OCI-LY1 (cell line): ENCODE measurements at regions not wholly inside any gene's neighbourhood (a gene's known extent, or its start where the extent isn't known, plus 50 kb on each side); places are given as distances from the start of the nearest gene placed in this dataset.

Source experiments
- H2AFZ ChIP-seq: fragments of 200-600 bp; sonication (generic), shearing (Covaris generic); 2 replicates; pipeline ENCODE4 v1.6.0; 2014; ENCODE audit warnings: antibody characterized with exemption, mild to moderate bottlenecking, low read length
- H3F3A ChIP-seq: fragments of 200-600 bp; sonication (generic), shearing (Covaris generic); 2 replicates; pipeline ENCODE4 v1.6.0; 2014; ENCODE audit warnings: mild to moderate bottlenecking, antibody characterized with exemption, low read length, moderate library complexity; ENCODE audit not compliant: insufficient read depth
- H3K27ac ChIP-seq: fragments of 200-600 bp; sonication (generic); 2 replicates; pipeline ENCODE4 v1.5.1; 2014; ENCODE audit warnings: low read length, mixed run types, mild to moderate bottlenecking, low read depth; ENCODE audit not compliant: poor library complexity, severe bottlenecking
- H3K27me3 ChIP-seq: fragments of 200-600 bp; sonication (generic); 2 replicates; pipeline ENCODE4 v1.6.0; 2014; ENCODE audit warnings: antibody characterized with exemption, mild to moderate bottlenecking, low read length, moderate library complexity; ENCODE audit not compliant: insufficient read depth
- H3K36me3 ChIP-seq: fragments of 200-600 bp; sonication (generic); 2 replicates; pipeline ENCODE4 v1.6.1; 2014; ENCODE audit warnings: mild to moderate bottlenecking, antibody characterized with exemption, low read length, moderate library complexity, mixed read lengths; ENCODE audit not compliant: insufficient read depth
- H3K4me1 ChIP-seq: fragments of 200-600 bp; sonication (generic); 2 replicates; pipeline ENCODE4 v1.5.1; 2014; ENCODE audit warnings: mild to moderate bottlenecking, low read length, moderate library complexity; ENCODE audit not compliant: insufficient read depth, severe bottlenecking
- H3K4me2 ChIP-seq: fragments of 200-600 bp; sonication (generic), shearing (Covaris generic); 2 replicates; pipeline ENCODE4 v1.6.1; 2014; ENCODE audit warnings: low read length
- H3K4me3 ChIP-seq: fragments of 200-600 bp; sonication (generic); 2 replicates; pipeline ENCODE4 v1.5.1; 2014; ENCODE audit warnings: low read length, low read depth, mild to moderate bottlenecking, mixed read lengths; ENCODE audit not compliant: poor library complexity, severe bottlenecking
- H3K79me2 ChIP-seq: fragments of 200-600 bp; shearing (Covaris generic); 2 replicates; pipeline ENCODE4 v1.6.1; 2016; ENCODE audit warnings: mixed run types, low read length, mixed read lengths; ENCODE audit not compliant: insufficient read depth
- H3K9ac ChIP-seq: fragments of 200-600 bp; sonication (generic), shearing (Covaris generic); 2 replicates; pipeline ENCODE4 v1.6.1; 2014; ENCODE audit warnings: mild to moderate bottlenecking, low read length, mixed read lengths
- H3K9me2 ChIP-seq: fragments of 200-600 bp; sonication (generic), shearing (Covaris generic); 2 replicates; pipeline ENCODE4 v1.6.1; 2014; ENCODE audit warnings: low read depth, mild to moderate bottlenecking, low read length, mixed read lengths
- H3K9me3 ChIP-seq: fragments of 200-600 bp; shearing (Covaris generic); 2 replicates; pipeline ENCODE4 v1.6.1; 2014; ENCODE audit warnings: low read length, mixed read lengths
- H4K20me1 ChIP-seq: fragments of 200-600 bp; sonication (generic), shearing (Covaris generic); 2 replicates; pipeline ENCODE4 v1.6.0; 2016; ENCODE audit warnings: mild to moderate bottlenecking, low read length; ENCODE audit not compliant: insufficient read depth
- EZH2 ChIP-seq: fragments of 200-600 bp; sonication (generic), shearing (Covaris generic); IDR thresholded peaks from 2 replicates; pipeline ENCODE4 v1.8.0; 2017; ENCODE audit warnings: borderline replicate concordance, mixed run types, mild to moderate bottlenecking, antibody characterized with exemption, low read length, moderate library complexity, mixed read lengths
- TF ChIP-seq, protein P1 (sequence below): fragments of 200-600 bp; sonication (generic), shearing (Covaris generic); IDR thresholded peaks from 2 replicates; pipeline ENCODE4 v1.5.1; 2017; ENCODE audit warnings: mild to moderate bottlenecking, antibody characterized with exemption, low read length, moderate library complexity, mixed read lengths

DNA sequence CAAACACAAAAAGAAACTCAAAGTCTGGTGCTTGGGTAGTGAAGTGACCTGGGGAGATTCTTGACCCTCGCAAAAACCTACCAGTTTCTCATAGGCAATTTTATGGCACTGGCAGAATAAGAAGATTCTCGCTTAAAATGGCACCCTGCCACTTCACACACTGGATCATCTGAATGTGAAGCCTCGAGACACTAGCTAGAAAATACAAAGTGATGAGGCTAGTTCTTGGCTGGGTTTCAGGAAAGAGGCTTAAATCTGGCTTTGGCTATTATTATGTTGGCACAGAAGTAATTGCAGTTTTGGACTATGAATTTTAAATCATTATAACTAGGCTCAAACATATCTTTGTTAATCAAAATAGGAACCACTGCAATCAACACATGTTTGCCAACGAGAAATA, 634.7 kb upstream of the BOD1L1 start:
- H3K4me1 ChIP-seq, result no peaks in the 10 kb centered on the region
- H4K20me1 ChIP-seq, result no peaks in the 10 kb centered on the region
- no peaks in the 10 kb centered on the region for H3K9me2 ChIP-seq
- H3K27me3 ChIP-seq, result no peaks in the 10 kb centered on the region
- H3K4me3 ChIP-seq, result no peak overlapping the region
- TF ChIP-seq, protein P1, sequence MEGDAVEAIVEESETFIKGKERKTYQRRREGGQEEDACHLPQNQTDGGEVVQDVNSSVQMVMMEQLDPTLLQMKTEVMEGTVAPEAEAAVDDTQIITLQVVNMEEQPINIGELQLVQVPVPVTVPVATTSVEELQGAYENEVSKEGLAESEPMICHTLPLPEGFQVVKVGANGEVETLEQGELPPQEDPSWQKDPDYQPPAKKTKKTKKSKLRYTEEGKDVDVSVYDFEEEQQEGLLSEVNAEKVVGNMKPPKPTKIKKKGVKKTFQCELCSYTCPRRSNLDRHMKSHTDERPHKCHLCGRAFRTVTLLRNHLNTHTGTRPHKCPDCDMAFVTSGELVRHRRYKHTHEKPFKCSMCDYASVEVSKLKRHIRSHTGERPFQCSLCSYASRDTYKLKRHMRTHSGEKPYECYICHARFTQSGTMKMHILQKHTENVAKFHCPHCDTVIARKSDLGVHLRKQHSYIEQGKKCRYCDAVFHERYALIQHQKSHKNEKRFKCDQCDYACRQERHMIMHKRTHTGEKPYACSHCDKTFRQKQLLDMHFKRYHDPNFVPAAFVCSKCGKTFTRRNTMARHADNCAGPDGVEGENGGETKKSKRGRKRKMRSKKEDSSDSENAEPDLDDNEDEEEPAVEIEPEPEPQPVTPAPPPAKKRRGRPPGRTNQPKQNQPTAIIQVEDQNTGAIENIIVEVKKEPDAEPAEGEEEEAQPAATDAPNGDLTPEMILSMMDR, result no peak
- TF ChIP-seq EZH2, result no peak
- no peaks in the 10 kb centered on the region for H3K36me3 ChIP-seq
- no peaks in the 10 kb centered on the region for H3F3A ChIP-seq
- H3K4me2 ChIP-seq, result no peak overlapping the region
- H3K79me2 ChIP-seq, result no peaks in the 10 kb centered on the region
- H3K9me3 ChIP-seq, result no peaks in the 10 kb centered on the region
- no peak overlapping the region for H3K27ac ChIP-seq
- no peak overlapping the region for H2AFZ ChIP-seq
- no peak overlapping the region for H3K9ac ChIP-seq

DNA sequence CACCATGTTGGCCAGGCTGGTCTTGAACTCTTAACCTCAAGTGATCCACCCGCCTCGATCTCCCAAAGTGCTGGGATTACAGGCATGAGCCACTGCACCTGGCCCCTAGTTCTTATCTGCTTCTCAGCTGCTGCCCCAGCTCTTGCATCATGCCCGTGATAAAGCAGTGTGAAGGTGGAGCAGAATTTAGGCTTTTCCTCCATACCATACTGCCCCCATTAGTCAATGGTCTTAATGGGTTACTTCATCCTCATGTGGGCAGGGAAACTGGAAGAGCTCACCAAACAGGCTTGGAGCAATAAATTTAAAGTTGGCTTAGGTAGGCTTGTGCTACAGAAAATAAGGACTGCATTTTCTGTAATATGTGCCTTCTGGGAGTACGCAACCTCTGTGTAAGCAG, 636.9 kb upstream of the BOD1L1 start:
- no peaks in the 10 kb centered on the region for H3K9me3 ChIP-seq
- no peaks in the 10 kb centered on the region for H3K36me3 ChIP-seq
- H3K27me3 ChIP-seq, result no peaks in the 10 kb centered on the region
- no peak overlapping the region for H2AFZ ChIP-seq
- no peak overlapping the region for H3K27ac ChIP-seq
- H3K9ac ChIP-seq, result no peak overlapping the region
- no peak overlapping the region for H3K4me3 ChIP-seq
- no peak overlapping the region for H3K4me2 ChIP-seq
- H3K9me2 ChIP-seq, result no peaks in the 10 kb centered on the region
- TF ChIP-seq EZH2, result no peak
- no peaks in the 10 kb centered on the region for H3K4me1 ChIP-seq
- no peaks in the 10 kb centered on the region for H3K79me2 ChIP-seq
- no peaks in the 10 kb centered on the region for H4K20me1 ChIP-seq
- no peaks in the 10 kb centered on the region for H3F3A ChIP-seq

DNA sequence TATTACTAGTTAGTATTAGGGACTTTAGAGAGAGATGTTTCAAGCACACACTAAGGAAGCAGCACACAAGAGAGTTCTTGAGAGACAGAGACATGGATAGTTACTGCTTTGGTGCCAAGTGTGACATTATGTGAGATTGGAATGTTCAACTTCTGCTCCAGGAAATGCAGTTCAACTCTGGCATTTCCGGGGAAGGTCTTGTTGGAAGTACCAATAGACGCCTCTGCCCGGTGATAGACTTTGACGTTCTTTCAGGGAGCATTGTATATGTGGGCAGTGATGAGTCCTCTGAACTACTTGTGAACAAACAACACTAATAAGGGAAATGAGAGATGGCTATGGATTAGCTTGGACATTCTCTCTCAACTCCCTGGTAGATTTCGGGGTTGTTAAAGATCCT, 638.1 kb upstream of the BOD1L1 start:
- no peak overlapping the region for H3K4me3 ChIP-seq
- H3K79me2 ChIP-seq, result no peaks in the 10 kb centered on the region
- no peak overlapping the region for H2AFZ ChIP-seq
- no peaks in the 10 kb centered on the region for H3F3A ChIP-seq
- no peaks in the 10 kb centered on the region for H3K9me3 ChIP-seq
- TF ChIP-seq, protein P1, result no peak
- TF ChIP-seq EZH2, result no peak
- no peak overlapping the region for H3K4me2 ChIP-seq
- H3K27ac ChIP-seq, result no peak overlapping the region
- no peak overlapping the region for H3K9ac ChIP-seq
- H3K4me1 ChIP-seq, result no peaks in the 10 kb centered on the region
- no peaks in the 10 kb centered on the region for H3K9me2 ChIP-seq
- H3K36me3 ChIP-seq, result no peaks in the 10 kb centered on the region
- H4K20me1 ChIP-seq, result no peaks in the 10 kb centered on the region
- H3K27me3 ChIP-seq, result no peaks in the 10 kb centered on the region

DNA sequence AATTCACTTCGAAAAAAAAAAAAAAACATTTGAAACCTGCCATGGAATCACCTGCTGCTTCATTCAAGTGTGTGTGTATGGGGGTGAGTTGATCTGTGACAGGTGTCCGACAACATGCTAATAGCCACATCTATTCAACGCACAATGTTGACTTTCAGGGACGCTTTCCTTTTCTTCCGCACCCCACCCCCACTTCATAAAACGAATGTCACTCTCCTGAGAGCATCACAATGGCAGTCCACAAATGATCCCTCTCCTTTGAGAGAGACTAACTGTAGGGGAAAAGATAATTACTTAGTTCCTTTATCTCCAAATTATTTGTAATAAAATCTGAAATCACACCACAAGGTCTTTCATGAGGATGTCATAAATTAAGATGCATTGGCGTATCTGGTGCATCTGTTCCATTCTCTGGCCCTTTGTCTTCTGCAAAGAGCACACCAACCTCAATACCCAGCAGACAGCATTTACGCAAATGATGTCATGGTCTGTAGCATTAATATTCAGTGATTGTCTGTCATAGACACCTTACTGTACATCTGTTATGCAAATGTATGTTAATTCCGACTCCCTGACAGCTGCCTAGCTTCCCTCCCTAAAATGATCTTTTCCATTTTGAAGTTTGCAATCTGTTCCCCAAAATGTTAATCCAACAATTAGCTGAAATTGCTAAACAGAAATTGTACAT, 640.0 kb upstream of the BOD1L1 start:
- H2AFZ ChIP-seq, result no peak overlapping the region
- H3K36me3 ChIP-seq, result no peaks in the 10 kb centered on the region
- no peak overlapping the region for H3K4me2 ChIP-seq
- no peaks in the 10 kb centered on the region for H3K9me3 ChIP-seq
- H3K27me3 ChIP-seq, result no peaks in the 10 kb centered on the region
- H3F3A ChIP-seq, result no peaks in the 10 kb centered on the region
- no peak overlapping the region for H3K9ac ChIP-seq
- no peak for TF ChIP-seq EZH2
- TF ChIP-seq, protein P1, result no peak
- H3K4me3 ChIP-seq, result no peak overlapping the region
- no peaks in the 10 kb centered on the region for H3K9me2 ChIP-seq
- no peaks in the 10 kb centered on the region for H3K4me1 ChIP-seq
- H3K27ac ChIP-seq, result no peak overlapping the region
- H4K20me1 ChIP-seq, result no peaks in the 10 kb centered on the region
- no peaks in the 10 kb centered on the region for H3K79me2 ChIP-seq
